HG03159 (cell line): ENCODE measurements at regions not wholly inside any gene's neighbourhood (a gene's known extent, or its start where the extent isn't known, plus 50 kb on each side); places are given as distances from the start of the nearest gene placed in this dataset.

Experiments used
- ATAC-seq: cut with Tn5 transposase; IDR thresholded peaks from one replicate; pipeline ENCODE4 v1.9.1; 2021; ENCODE audit warnings: mild to moderate bottlenecking, moderate library complexity; ENCODE audit not compliant: unreplicated experiment

- ATAC-seq = no peak
Measured at GRCh38 chr3:117893638-117894037, 1141.0 kb downstream of the IGSF11 start.

GRCh38 chr3:117898722-117899522, 1135.7 kb downstream of the IGSF11 start:
- ATAC-seq = peak; percentile 88

- no peak for ATAC-seq
Measured at GRCh38 chr3:117903226-117903625, 1131.4 kb downstream of the IGSF11 start.

GRCh38 chr3:117910820-117911521, 1123.7 kb downstream of the IGSF11 start:
- ATAC-seq = no peak

GRCh38 chr3:117912352-117912751, 1122.3 kb downstream of the IGSF11 start:
- no peak for ATAC-seq

- ATAC-seq = no peak
Measured at GRCh38 chr3:117914540-117915100, 1120.0 kb downstream of the IGSF11 start.

- ATAC-seq = no peak
Measured at GRCh38 chr3:117916839-117917238, 1117.8 kb downstream of the IGSF11 start.

GRCh38 chr3:117919621-117920020, 1115.0 kb downstream of the IGSF11 start:
- no peak for ATAC-seq

- ATAC-seq = no peak
Measured at GRCh38 chr3:117920253-117920898, 1114.3 kb downstream of the IGSF11 start.

GRCh38 chr3:117921411-117921810, 1113.2 kb downstream of the IGSF11 start:
- ATAC-seq = no peak

- no peak for ATAC-seq
Measured at GRCh38 chr3:117922039-117922438, 1112.6 kb downstream of the IGSF11 start.

GRCh38 chr3:117926819-117927218, 1107.8 kb downstream of the IGSF11 start:
- no peak for ATAC-seq

GRCh38 chr3:117927825-117928224, 1106.8 kb downstream of the IGSF11 start:
- no peak for ATAC-seq

- ATAC-seq = no peak
Measured at GRCh38 chr3:117928836-117929235, 1105.8 kb downstream of the IGSF11 start.

- ATAC-seq = no peak
Measured at GRCh38 chr3:117932441-117932840, 1102.2 kb downstream of the IGSF11 start.

- ATAC-seq = no peak
Measured at GRCh38 chr3:117936159-117936558, 1098.5 kb downstream of the IGSF11 start.

GRCh38 chr3:117938974-117939373, 1095.7 kb downstream of the IGSF11 start:
- no peak for ATAC-seq

- ATAC-seq = no peak
Measured at GRCh38 chr3:117939425-117940027, 1095.1 kb downstream of the IGSF11 start.

- ATAC-seq = no peak
Measured at GRCh38 chr3:117941015-117941414, 1093.6 kb downstream of the IGSF11 start.

GRCh38 chr3:117941756-117942155, 1092.9 kb downstream of the IGSF11 start:
- ATAC-seq = no peak

GRCh38 chr3:117954131-117954530, 1080.5 kb downstream of the IGSF11 start:
- no peak for ATAC-seq
